Kasumi-1 (cell line): ENCODE measurements at regions not wholly inside any gene's neighbourhood (a gene's known extent, or its start where the extent isn't known, plus 50 kb on each side); places are given as distances from the start of the nearest gene placed in this dataset.

Experiments used
- DNase-seq, 2 experiments: peaks; one replicate each; lab custom pipeline; 2025; lab: John Stamatoyannopoulos, UW

DNA sequence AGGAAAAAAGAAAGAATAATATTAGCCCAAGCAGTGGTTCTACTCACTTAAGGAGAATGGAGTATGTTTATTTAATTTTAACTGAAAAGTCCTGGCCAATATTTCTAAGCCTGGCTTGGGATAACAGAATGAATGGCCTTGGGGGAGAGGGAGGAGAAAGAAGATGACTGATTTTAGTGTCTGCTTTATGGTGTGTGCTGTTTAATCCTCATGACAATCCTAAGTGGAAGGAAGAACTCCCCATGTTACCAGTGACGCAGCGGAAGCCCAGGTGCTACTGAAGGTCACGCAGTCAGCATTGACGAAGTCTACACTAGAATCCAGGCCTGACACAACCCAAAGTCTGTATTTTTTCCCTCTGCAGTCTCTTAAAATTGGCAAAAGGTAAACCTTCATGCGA is 50.5 kb downstream of the PALM2AKAP2 start:
- no peak for DNase-seq

DNA sequence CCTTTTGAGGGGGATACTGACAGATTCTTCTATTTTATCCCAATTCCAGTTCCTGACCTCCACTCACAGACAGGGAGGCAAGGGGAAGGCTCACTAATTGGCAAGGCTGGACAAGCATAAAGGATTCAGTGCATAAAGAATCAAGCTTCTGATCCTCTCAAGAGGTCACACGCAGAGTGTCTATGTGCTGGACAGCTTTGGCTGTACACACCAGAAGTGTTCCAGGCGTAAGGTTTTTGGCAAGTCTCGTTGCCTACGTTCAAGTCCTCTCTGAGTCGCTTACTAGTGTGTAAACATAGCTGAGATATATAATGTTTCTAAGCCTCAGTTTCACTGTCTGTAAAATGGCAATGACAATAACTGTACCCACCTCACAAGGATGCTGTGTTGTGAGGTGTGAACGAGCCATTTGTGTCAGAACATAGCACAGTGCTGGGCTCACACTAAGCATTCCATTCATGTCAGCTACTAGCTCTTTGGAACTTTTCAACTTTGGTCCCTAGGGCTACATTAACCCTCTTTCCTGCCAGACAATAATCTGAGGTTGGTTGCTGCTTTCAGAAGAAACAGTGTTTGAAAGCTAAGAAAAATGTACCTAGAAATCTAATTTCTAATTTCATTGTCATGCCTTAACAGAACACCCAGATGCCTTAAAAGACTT is 52.1 kb downstream of the PALM2AKAP2 start:
- DNase-seq = no peak

DNA sequence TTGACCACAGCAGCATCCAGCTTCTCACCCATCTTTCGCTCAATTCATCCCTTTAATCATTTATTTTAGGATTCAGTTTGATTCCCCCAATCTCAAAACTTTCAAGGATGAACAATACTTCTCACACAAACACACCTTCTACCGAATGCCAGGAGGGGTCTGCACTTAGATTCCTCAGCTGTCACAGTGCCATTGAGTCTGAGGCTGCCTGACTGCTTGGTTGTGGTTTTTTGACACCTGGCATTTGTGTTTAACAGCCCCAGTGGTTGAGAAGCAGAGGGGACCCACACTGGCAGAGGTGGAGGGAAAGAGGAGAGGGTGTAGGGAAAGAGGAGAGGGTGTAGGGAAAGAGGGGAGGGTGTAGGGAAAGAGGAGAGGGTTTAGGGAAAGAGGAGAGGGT is 54.9 kb downstream of the PALM2AKAP2 start:
- no peak for DNase-seq

- no peak for DNase-seq
Observed at GRCh38 chr9:109843641-109844040, 63.6 kb downstream of the PALM2AKAP2 start.

DNA sequence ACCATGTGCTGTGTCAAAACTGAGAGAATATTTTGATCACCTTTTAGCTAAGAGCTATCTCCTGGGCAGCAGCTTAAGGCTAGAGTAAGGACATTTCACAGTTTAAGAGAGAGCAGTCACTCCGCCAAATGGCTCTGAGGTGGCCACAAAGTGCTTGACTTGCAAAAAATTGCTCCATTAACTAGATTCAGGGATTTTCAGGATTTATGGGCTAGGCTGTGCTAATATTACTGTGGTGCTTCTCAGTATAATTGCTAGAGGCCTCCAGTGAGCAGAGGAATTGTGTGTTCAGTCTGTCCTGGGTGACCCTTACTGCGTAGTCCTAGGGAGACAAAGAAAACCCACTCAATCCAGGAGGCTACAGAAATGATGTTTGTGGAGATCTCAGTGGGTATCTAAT is 65.2 kb downstream of the PALM2AKAP2 start:
- no peak for DNase-seq

- DNase-seq = no peak
Observed at GRCh38 chr9:109846776-109847175, 66.8 kb downstream of the PALM2AKAP2 start.

DNA sequence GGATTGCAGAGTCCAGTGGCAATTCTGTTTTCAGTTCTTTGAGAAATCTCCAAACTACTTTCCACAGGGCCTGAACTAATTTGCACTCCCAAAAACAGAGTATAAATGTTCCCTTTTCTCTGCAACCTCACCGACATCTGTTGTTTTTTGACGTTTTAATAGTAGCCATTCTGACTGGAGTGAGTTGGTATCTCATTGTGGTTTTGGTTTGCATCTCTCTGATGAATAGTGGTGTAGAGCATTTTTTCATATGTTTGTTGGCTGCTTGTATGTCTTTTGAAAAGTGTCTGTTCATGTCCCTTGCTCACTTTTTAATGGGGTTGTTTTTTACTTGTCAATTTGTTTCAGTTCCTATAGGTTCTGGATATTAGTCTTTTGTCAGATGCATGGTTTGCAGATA is 72.6 kb downstream of the PALM2AKAP2 start:
- DNase-seq = no peak

GRCh38 chr9:109855540-109855939 is 75.5 kb downstream of the PALM2AKAP2 start:
- DNase-seq = no peak

DNA sequence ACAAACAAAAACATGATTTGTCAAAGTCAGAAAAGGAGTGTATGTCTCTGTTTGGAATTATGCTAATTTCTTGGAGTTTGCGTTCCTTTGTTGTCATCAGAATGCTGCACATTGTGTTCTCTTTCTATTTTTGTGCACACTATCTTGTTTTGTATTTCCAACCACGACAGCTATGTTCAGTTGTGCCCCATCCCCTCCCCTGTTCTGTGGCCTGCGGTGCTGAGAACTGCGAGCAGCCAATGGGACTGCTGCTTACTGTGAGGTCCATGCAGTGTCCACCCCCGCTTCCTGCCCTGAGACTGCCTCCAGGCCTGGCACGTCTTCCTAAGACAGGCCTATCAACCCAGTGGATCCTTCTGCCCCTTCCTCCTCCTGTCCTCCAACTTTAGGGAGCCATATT is 76.8 kb downstream of the PALM2AKAP2 start:
- DNase-seq = no peak

- no peak for DNase-seq
Observed at GRCh38 chr9:109857336-109857735, 77.3 kb downstream of the PALM2AKAP2 start.

DNA sequence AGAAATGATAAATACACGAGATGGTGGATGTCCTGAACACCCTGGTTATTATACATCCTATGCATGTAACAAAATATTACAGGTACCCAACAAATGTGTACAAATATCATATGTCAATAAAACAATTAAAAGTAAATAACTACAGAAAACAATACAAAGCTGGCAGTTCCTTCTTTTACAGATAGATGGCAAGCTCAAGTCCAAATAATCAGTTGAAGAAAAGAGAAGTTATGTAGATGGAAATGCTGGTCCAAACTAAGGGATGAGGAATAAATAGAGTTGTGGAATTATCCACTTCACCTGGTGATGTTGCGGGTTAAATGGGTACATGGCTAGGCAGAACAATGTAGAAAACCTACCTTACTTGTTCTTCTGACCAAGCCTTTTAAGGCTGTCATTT is 79.4 kb downstream of the PALM2AKAP2 start:
- peak; percentile 3 to 42 for DNase-seq

DNA sequence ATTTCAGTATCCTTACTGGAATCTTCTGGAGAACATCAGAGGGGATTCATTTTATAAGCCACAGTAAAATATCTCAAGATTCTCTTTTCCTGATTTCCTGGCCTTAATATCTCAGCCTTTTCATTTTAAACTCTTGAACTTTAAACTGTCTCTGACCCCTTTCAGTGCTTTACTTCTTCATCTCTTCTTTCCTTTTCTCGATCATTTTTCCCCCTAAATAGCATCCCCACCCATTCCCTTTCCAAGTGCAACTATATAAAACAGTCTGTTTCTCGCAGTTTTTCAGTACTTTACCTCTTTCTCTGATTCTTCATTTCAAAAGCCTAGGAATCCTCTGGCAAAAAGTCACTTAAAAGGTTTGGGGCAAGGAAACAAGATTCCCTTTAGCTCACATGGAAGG is 80.5 kb downstream of the PALM2AKAP2 start:
- DNase-seq = no peak

- no peak for DNase-seq
Observed at GRCh38 chr9:109861499-109861898, 81.5 kb downstream of the PALM2AKAP2 start.

DNA sequence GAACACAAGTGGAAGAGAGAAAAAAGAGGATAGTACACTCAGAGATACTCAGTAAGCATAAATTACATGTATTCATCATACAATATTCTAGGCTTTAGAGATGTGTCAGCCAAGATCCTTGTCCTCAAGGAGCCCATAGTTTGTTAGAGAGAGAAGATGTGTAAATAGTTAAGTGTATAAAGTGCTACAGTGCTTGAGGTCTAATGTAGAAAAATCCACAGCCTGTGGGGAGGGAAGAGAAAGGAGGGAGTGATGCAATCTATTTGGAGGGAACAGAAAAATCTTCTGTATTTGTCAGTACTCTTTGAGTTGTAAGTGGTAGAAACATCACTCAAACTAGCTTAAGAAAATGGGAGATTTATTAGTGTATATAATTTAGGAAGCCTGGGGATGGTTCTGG is 81.9 kb downstream of the PALM2AKAP2 start:
- DNase-seq = peak in 1 of 2 experiments; percentile 2

GRCh38 chr9:109862452-109862851 is 82.5 kb downstream of the PALM2AKAP2 start:
- DNase-seq = no peak

GRCh38 chr9:109863961-109864360 is 84.0 kb downstream of the PALM2AKAP2 start:
- DNase-seq = no peak

- DNase-seq = no peak
Observed at GRCh38 chr9:109865521-109865920, 85.5 kb downstream of the PALM2AKAP2 start.

GRCh38 chr9:109868207-109868606 is 88.2 kb downstream of the PALM2AKAP2 start:
- DNase-seq = no peak

- no peak for DNase-seq
Observed at GRCh38 chr9:109868722-109869121, 88.7 kb downstream of the PALM2AKAP2 start.

DNA sequence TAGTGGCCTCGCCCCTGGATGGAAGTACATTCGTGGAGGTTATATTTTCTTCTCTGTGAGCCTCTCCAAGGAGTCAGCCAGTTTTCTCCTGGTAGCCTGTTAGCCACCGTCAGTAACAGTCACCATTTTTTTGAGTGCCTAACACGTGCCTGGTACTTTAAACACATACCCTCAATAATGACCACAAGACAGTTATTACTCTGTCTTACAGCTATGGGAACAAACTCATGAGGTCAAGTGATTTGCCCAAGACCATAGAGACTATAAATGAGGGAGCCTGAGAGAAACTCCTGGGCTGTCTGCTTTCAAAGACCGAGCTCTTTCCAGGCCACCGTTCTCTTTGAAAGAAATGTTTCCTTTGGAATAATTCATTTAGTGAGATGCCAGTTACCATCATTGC is 90.4 kb downstream of the PALM2AKAP2 start:
- DNase-seq = no peak

GRCh38 chr9:109872901-109873300 is 92.9 kb downstream of the PALM2AKAP2 start:
- no peak for DNase-seq

DNA sequence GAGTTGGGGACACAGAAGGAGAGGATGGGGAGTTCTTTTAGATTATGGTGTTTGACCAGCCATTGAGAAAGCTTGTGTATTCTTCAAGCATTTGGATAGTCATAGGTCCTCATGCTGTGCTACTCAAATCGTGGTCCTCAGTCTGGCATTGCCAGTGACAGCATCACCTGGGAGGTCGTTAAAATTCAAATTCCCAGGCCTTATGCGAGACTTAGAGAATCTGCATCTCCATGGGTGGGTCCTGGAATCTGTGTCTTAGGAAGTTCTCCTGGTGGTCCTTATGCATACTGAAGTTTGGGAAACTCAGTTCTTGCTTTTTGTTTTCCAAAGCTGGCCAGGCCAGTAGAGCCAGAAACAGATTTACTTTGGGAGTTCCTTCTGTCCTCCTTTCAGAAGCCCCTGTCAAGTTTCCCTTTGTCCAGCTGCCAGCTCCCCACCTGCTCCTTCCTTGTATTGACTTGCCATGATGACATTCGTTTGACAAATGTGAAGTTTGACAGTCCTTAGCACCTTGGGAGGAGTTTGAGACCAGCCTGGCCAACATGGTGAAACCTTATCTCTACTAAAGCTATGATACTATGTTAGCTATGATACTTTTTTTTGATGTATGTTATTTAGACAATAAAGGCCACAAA is 95.6 kb downstream of the PALM2AKAP2 start:
- no peak for DNase-seq

DNA sequence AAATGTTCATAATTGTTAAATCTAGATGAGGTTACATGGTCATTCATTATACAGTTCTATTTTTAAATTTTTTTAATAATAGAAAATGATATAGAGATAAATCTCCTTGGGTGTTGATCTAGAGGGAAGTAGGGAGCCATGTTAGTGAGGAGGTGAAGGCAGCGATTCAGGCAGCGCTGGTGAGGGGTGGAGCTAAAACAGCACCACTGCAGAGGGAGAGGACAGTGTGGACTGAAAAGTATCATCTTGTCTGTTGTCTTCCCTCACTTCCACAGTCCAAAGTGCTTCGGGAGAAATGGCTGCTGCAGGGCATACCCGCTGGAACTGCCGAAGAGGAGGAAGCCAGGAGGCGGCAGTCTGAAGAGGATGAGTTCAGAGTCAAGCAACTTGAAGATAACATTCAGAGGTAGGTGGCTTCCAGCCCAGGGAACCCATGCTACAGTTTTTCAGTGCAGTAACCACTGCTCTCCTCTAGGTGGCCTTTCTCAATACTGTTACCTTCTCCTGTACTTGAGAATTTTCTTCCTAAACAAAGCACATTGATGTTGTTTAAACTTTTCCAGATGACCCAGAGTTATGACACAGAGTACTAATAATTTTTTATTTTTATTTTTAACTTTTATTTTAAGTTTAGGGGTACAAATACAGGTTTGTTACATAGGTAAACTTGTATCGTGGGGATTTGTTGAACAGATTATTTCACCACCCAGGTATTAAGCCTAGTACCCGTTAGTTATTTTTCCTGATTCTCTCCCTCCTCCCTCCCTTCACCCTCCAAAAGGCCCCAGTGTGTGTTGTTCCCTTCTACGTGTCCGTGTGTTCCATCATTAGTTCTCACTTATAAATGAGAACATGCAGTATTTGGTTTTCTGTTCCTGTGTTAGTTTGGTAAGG is 100.5 kb downstream of the PALM2AKAP2 start:
- DNase-seq = peak; percentile 36 to 69
